Neural crest cell (in vitro differentiated cells): ENCODE measurements at regions not wholly inside any gene's neighbourhood (a gene's known extent, or its start where the extent isn't known, plus 50 kb on each side); places are given as distances from the start of the nearest gene placed in this dataset.

ENCODE experiments used
- DNase-seq: peaks from one replicate; pipeline ENCODE4 v3.0.0; 2021; ENCODE audit warnings: low read depth, mixed read lengths, low spot score
- H3K27ac Mint-ChIP-seq: one replicate; pipeline ENCODE4 v1.8.0; 2021; ENCODE audit warnings: mild to moderate bottlenecking, mixed read lengths; ENCODE audit not compliant: unreplicated experiment
- H3K27me3 Mint-ChIP-seq: 2 replicates; pipeline ENCODE4 v1.8.0; 2021; ENCODE audit warnings: low read depth, mild to moderate bottlenecking, mixed read lengths
- H3K36me3 Mint-ChIP-seq: 2 replicates; pipeline ENCODE4 v1.8.0; 2021; ENCODE audit warnings: low read depth, mild to moderate bottlenecking, mixed read lengths
- H3K4me1 Mint-ChIP-seq: 2 replicates; pipeline ENCODE4 v1.8.0; 2021; ENCODE audit warnings: mixed read lengths
- H3K4me3 Mint-ChIP-seq: one replicate; pipeline ENCODE4 v1.8.0; 2021; ENCODE audit warnings: mild to moderate bottlenecking, mixed read lengths
- H3K9me3 Mint-ChIP-seq: 2 replicates; pipeline ENCODE4 v1.8.0; 2021; ENCODE audit warnings: mixed read lengths
- TF ChIP-seq, protein P1 (sequence below): fragments of 200-600 bp; sonication (generic); conservative IDR thresholded peaks from 2 replicates; pipeline ENCODE4 v1.5.0; 2021; ENCODE audit warnings: antibody characterized with exemption, mild to moderate bottlenecking

DNA sequence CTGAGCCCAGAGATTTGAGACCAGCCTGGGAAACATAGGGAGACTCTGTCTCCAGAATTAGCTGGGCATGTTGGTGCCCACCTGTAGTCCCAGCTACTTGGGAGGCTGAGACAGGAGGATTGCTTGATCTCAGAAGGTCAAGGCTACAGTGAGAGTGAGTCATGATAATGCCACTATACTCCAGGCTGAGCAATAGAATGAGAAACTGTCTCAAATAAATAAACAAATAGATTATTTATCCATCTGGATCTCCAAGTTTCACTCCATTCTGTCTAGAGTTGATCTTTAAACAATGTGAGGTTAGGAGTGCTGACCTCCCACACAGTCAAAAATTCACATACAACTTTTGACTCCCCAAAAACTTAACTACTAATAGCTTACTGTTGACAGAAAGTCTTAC, 106.8 kb upstream of the PALMD start:
- Mint-ChIP-seq H3K27ac (no peak overlapping the region), H3K4me1 (peaks cover 7% of the 10 kb centered on the region), H3K4me3 (no peak overlapping the region), H3K27me3 (no peaks in the 10 kb centered on the region), H3K9me3 (no peaks in the 10 kb centered on the region), H3K36me3 (no peaks in the 10 kb centered on the region)
- TF ChIP-seq, protein P1, sequence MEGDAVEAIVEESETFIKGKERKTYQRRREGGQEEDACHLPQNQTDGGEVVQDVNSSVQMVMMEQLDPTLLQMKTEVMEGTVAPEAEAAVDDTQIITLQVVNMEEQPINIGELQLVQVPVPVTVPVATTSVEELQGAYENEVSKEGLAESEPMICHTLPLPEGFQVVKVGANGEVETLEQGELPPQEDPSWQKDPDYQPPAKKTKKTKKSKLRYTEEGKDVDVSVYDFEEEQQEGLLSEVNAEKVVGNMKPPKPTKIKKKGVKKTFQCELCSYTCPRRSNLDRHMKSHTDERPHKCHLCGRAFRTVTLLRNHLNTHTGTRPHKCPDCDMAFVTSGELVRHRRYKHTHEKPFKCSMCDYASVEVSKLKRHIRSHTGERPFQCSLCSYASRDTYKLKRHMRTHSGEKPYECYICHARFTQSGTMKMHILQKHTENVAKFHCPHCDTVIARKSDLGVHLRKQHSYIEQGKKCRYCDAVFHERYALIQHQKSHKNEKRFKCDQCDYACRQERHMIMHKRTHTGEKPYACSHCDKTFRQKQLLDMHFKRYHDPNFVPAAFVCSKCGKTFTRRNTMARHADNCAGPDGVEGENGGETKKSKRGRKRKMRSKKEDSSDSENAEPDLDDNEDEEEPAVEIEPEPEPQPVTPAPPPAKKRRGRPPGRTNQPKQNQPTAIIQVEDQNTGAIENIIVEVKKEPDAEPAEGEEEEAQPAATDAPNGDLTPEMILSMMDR = no peak
- DNase-seq = no peak

DNA sequence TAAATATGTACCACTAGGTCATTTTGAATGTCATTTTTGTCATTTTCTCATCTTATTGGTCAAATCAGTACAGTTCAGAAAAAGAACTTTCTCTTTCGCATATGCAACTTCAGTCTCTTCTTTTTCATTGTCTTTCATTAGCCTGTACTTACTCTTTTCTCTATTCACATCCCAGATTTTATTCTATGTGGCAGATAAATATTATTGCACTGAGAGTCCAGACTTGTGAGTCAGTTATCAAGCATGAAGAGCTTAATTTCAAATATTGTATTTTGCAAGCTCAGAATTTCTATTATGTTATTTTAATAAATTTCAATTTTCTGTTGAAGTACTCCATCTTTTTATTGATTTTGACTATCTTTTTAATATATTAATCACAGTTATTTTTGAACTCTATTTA, 105.2 kb upstream of the PALMD start:
- TF ChIP-seq, protein P1 = no peak
- H3K4me3 Mint-ChIP-seq = no peak overlapping the region
- no peaks in the 10 kb centered on the region for H3K9me3 Mint-ChIP-seq
- no peaks in the 10 kb centered on the region for H3K36me3 Mint-ChIP-seq
- H3K27ac Mint-ChIP-seq = no peak overlapping the region
- no peaks in the 10 kb centered on the region for H3K27me3 Mint-ChIP-seq
- DNase-seq = no peak
- no peaks in the 10 kb centered on the region for H3K4me1 Mint-ChIP-seq

DNA sequence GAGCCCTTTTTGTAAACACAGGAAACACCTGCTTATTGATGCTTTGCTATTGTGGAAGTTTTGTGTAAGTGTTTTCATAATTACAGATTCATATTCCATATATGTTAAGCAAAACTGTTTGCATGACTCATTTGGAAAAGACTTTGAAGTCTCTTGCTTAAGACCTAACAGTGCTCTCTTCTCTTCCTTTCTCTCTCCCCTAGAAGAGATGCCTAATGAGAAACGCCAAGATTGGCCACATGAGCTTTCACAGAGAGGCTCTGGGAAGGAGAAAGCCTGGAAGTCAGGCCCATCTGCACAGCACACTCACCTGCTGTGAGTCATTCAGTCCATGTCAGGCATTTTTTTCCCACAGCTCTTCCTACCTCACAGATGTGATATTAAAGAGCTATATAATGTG, 101.6 kb upstream of the PALMD start:
- Mint-ChIP-seq H3K9me3 (no peaks in the 10 kb centered on the region), H3K27ac (no peak overlapping the region), H3K27me3 (no peaks in the 10 kb centered on the region), H3K4me1 (no peaks in the 10 kb centered on the region), H3K36me3 (no peaks in the 10 kb centered on the region), H3K4me3 (no peak overlapping the region)
- DNase-seq = no peak
- TF ChIP-seq, protein P1 = no peak

DNA sequence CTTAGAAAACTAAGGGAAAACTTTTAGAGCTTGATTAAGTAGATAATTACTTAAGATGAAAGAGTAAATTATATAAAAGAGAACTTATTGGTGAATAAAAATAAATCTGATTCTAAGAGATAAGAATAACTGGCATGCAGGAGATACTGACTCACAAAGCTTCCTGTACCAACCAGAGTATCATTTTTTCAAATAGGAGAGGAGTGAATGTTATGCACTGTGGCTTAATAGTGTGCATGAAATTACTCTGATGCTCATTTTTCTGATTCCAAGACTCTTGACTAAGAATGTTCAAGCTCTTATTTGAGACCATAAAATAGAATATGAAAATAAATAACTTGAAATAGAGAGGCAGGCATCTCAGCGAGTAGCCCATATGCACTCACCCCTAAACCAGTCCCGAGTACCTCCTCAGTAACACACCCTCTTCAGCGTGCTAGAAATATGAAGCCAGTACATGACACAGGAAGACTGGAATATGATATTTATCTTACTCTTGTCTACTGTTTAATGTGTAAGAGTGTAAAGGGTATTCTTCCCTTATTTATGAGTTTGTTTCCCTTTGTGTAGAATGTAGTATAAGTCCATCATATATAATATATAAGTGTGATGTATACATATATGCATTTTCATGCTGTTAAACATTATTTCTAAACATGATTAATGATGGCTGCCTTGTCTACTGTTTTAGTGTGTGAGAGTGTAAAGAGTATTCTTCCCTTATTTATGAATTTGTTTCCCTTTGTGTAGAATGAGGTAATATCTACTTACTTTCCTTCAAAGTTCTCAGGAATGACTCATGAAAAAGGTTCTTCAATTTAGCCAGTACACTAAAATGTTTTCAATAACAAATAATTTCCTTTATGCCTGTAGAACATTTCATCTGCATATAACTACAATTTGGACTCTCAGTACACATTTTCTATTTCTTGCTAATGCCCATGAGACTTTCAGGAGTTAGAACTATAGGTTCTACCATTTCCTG, 99.2 kb upstream of the PALMD start:
- no peak overlapping the region for H3K4me3 Mint-ChIP-seq
- TF ChIP-seq, protein P1 = no peak
- H3K36me3 Mint-ChIP-seq = no peaks in the 10 kb centered on the region
- no peaks in the 10 kb centered on the region for H3K9me3 Mint-ChIP-seq
- no peak overlapping the region for H3K27ac Mint-ChIP-seq
- H3K4me1 Mint-ChIP-seq = no peaks in the 10 kb centered on the region
- H3K27me3 Mint-ChIP-seq = no peaks in the 10 kb centered on the region
- no peak for DNase-seq

DNA sequence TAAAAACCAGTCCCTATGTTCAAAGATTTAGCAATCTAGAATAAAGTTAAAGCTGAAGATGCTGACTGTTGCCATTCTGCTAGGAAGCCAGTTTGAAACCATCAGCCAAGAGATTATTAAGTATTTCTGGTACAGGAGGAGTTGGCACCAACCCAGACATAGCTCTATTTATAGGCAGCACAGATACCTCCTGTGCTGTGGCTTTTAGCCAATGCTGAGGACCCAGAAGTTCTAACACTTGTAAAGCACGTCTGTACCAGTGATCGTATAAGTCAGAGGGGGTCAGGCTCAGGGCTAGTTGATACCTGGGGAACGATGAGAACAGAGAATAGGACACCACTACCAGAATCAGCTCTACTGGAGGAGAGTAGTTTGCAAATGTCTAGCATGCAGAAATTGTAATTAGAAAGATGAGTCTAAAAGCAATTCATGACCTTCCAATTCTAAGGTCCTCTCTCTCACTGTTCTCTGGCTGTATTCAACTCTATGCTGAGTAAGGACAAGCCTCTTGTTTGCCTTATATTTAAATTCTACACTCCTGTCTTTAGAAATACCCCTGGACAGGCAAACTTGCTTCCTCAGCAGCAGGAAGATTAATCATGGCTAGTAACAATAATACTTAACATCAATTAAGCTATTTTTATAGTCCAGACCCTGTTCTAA, 96.8 kb upstream of the PALMD start:
- Mint-ChIP-seq H3K4me3 (no peak overlapping the region), H3K27me3 (no peaks in the 10 kb centered on the region), H3K36me3 (no peaks in the 10 kb centered on the region), H3K4me1 (no peaks in the 10 kb centered on the region), H3K27ac (no peak overlapping the region), H3K9me3 (no peaks in the 10 kb centered on the region)
- no peak for DNase-seq
- TF ChIP-seq, protein P1 = no peak
